ENCODE measurements at regions not wholly inside any gene's neighbourhood (a gene's known extent, or its start where the extent isn't known, plus 50 kb on each side); places are given as distances from the start of the nearest gene placed in this dataset.

DNA sequence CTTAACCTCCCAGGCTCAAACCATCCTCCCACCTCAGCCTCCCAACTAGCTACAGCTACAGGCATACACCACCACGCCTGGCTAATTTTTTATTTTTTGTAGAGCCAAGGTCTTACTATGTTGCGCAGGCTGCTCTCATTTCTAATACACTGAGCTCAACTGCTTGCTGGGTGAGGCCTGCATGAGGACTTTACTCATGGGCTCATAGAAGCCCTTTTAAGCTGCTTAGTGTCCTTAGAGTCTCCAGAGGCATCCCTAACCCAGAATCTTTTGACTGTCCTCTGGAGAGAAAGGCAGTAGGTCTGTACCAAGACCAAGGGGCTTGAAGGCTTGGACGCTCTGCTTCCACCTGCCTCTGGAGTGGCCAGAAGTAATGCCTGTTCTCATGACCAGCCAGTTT lies 141.6 kb downstream of the TM9SF2 start:
- no peak for DNase-seq (ENCODE audit: low read depth)

DNA sequence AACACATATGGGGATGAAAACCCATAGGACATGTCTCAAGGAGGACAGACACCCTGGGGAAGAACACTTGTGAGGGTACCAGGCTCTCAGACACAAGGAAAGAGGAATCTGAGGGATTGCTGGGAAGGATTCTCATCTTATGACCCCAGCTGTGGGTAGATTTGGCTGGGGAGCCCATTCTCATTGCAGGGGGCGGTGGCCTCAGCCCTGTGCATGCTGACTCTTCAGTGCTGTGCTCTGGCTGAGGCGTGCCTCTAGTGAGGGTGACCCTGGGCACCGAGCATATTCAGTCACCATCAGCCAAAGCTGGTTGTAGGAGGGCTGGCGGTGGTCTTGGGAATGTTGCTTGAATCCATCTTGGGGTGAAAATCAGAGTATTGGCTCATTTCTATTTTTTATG lies 140.7 kb downstream of the TM9SF2 start:
- DNase-seq (ENCODE audit: low read depth) = no peak

DNA sequence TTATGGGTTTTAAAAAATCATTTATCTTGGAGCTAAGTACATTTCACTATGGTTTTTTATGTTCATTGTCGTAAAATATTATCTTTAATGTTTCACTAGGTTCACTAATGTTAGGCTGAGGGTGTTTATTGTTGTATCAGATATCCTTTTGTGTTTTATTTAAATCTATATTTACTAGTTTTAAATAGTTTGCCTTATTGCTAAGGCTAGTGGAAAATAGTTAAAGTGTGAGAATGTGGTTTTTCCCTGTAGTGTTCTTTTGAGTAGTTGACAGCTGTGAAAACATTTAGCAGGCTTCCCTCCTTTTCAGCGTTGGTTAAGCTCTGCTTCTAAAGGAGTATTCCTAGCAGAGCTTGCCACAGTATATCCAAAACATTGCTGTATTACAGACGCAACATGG lies 139.0 kb downstream of the TM9SF2 start:
- DNase-seq (ENCODE audit: low read depth) = no peak

DNA sequence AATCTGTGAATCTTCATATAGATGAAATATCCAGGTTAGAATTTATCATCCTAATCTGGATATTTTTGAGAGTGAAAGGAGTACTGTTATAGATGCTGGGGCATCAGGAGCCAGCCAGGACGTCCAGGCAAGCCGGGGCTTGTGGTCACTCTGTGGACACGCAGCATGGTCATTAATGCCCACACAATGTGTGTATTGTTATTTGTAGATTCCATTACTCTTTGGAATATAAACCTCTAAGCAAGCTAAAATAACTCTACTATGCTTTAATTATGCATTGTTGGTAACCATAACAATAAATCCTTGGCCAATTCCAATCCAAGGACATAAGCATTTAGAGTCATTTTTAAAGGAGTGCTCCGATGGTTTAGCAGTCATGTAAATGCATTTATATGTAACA lies 137.9 kb downstream of the TM9SF2 start:
- no peak for DNase-seq (ENCODE audit: low read depth)

DNA sequence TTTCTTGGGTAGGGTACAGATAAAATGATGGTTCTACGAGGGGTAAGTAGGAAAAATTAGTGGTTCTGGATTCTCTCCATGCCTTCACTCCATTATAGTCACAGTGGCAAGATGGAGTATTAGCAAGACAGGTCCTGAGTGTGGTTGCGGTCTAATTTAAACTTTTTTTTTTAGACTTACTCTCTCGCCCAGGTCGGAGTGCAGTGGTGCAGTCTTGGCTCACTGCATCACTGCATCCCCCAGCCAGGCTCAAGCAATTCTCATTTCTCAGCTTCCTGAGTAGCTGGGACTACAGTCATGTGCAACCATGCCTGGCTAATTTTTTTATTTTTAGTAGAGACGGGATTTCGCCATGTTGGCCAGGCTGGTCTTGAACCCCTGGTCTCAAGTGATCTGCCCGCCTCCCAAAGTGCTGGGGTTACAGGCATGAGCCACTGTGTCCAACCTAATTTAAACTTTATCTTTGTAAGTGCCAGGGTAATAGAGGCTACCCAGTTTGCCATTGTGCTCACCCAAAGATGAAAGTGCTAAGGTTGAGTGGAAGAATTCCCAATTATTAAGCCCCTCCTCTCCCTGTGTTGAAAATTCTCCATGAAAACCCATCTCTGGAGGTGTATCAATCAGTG lies 135.6 kb downstream of the TM9SF2 start:
- DNase-seq (ENCODE audit: low read depth) = no peak

DNA sequence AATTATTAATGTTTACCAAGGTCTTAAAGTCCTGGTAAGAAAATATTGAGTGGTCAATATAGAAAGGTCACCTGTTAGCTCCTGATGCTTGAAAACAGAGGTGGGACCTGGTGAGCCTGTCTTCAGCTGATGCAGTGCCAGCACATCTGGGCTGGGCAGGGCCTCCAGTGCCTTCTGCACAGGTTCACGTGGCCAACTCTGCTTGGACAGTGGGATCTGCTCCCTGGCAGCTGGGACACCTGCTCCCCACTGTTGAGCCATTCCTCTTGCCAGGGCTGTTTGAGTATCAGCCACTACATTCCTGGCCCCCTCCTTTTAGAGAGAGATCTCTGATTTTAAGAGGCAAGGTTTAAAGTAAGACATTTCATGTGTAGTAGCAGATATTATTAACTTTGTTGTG lies 135.0 kb downstream of the TM9SF2 start:
- no peak for DNase-seq (ENCODE audit: low read depth)

DNA sequence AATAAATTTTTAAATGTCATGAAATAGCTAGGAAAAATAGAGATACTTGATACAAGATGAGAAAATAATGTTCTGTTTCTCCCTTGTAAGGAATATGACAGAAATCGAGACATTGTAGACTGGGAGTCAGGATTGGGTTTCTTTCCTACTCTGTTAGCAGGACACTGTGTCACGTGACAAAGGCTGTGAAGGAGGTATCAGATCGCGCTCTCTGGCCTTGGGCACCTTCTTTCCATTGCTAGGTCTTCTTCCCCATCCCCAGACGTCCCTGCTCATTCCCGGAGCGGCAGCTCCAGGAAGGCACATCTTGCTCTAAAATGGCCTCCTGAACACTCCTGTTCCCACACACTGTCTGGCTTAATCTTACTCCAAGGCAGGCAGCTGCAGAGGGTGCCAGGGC lies 133.4 kb downstream of the TM9SF2 start:
- no peak for DNase-seq (ENCODE audit: low read depth)

DNA sequence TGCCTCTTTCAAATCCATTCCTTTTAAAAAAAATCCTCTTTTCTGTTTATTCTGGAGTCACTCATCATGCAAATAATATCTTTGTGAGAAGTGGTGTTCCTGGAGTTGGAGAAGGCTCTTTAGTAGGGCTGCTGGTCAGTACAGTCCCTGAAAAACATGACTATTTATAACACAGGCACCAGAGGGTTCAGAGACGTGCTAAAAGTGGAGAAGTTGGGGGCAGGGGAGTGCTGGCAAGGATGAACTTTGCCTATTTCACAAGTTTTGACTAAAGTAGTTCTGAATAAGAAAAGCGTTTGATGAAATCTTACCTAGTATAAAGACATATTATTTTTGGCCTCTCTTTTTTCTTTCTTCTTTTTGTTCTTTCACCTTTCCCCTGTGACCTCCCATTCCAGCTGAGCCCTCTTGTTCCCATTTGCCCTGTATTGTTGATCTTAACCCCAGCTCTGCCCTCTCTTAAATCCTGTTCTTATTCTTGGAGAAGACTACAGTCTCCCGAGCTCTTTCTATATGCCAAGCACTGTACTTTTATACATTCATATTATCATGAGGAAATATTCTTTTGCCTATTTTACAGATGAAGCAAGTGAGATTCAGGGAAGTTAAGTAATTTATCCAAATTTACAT lies 129.1 kb downstream of the TM9SF2 start:
- no peak for DNase-seq (ENCODE audit: low read depth)

DNA sequence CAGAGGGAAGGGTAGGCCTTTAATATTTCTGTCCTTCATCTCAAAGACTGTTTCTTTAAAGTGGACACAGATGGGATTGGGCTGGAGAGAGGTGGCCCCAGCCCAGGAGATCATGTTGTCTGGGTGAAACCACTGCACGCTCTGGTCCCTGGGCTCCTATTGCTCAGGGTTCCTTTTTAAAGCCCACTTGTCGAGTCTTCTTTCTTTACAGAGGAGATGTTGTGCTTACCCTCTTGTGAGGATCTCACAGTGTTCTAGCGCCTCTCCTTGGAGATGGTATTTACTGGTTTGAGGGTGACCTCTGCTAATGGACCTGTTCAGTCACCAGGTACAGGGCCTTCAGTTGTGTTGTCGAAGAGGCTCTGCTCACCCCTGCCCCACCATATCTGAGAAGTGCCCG lies 128.4 kb downstream of the TM9SF2 start:
- DNase-seq (ENCODE audit: low read depth) = no peak

DNA sequence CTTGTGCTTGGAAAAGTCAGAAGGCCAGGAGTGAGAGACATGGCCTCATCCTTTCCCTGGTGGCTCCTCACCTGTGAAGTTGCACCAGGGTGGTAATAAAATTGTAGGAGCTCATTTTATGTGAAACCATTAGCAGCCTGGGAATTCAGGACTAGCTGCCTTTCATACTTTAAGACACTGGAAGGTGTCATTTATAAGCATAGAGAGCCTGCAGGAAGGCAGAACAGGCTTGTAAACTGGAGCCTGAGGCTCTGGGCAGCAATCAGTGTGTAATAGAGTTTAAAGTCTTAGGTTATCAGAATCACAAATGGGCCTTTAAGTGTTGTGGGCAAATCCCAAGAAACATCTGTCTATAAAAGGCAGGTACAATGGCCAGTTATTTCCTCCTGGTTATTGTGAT lies 127.2 kb downstream of the TM9SF2 start:
- DNase-seq (ENCODE audit: low read depth) = no peak

DNA sequence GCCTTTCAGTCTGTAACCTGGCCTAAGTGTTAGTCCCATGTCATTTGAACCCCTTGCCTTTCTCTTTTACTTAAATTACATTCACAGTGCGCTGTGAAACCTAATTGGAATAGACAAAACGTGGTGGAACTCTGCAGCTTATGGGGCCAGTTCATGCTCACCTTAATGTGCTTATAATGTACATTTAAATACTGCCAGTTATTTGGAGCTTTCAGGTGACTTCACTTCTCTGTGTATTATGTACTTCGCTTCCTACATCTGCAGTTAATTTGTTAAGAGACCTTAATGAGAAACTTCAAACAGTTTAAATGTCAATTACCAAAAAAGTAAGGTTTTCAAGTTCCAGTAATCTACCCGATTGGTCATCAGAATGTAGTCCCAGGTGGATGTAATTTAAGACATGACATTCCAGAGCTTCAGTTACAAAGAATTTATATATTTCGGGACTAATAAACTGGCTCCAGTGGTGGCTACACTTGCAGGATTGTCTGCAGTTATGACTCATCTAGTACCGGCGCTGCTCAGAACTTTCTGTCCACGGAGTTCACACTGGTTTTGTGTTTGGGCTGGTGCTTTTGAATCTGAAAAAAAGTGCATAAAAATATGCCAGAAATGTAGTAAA lies 125.3 kb downstream of the TM9SF2 start:
- peak; percentile 63 for DNase-seq (ENCODE audit: low read depth)

DNA sequence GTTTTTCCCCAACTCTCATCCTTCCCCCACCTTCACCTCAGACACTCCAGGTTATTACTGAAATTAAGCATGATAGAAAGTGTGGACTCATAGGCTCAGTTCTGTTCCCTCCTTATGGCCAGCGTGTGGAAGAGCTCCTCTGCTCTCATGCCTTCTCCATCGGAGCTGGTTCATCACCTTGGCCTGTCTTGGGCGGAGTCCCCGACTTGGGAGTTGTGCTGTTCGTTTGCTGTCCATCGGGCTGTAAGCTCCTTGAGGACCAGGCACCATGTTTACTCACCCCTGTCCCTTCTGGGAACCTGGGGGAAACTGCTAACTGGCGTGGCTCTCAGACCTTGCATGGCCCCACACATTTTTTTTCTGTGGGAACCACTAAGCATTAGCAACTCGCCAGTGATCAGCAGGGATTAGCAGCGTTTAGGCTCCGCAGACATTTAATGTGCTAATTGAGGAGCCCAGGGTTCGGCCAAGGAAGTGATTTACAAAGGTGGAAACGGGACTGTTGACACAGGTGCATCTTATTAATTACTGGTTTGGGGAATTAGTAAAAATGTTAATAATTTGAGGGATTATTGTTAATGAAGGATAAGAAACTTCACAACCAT lies 123.8 kb downstream of the TM9SF2 start:
- DNase-seq (ENCODE audit: low read depth) = no peak

DNA sequence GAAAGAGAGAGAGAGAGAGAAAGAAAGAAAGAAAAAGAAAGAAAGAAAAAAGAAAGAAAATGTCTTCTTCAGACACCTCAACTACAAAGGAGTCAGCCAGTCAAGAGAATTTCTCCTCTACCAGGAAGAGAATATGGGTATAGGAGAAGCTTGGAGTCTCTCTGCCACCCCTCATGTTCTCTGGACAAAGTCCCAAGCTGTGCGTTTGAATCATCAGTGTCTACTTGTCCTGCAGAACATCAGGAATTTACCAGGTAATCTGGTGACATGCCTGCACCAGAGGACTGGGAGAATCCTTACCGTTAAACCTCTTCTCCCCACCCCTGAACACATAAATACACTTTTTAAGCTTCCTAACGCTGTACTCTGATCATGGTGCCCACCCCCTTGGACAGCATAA lies 119.5 kb downstream of the TM9SF2 start:
- DNase-seq (ENCODE audit: low read depth) = no peak

DNA sequence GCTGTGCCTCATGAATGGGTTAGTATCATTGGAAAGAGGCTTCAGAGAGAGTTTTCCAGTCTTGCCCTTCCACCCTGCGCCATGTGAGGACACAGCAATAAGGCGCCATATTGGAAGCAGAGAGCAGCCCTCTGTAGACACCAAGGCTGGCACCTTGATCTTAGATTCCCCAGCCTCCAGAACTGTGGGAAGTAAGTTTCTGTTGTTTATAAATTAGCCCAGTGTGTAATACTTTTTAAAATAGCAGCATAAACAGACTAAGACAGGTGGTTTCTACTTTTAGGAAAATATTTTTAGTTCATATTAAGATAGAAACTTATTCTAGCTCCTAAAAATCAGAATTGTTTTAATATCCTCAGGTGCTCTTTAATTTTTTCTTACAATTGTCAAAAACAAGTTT lies 117.9 kb downstream of the TM9SF2 start:
- no peak for DNase-seq (ENCODE audit: low read depth)

DNA sequence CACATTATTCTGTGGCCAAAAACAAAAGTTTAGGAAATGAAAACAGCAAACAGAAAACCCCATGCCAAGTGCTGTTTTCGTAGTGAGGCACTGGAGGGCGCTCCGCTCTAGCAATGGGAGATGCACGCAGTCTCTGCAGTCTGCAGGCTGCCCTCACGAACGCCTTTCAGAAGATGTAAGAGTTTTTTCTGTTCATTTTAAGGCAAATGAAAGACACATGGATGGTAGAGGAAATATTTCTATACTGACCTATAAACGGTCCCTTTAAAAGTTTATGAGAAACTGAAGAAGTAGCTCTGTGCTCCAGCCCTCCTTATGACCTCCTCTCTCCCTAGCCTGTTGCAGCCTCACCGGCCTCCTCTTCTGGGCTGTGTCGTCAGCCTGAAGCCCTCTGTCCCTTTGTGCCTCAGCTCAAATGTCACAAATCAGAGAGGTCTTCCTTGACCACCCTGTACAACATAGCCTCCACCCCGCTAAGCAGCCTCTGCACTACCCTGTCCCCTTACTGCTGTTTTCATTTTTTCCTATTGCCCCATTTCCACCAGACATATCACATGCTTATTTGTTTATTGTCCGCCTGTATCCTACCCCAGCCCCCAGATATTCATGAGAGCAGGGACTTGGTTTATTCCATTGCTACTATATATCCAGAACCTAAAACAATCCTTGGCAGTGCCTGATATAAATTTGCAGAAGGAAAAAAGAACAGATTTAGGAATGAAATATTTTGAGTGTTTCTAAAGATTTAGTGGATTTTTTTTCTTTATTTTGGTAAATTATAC lies 116.4 kb downstream of the TM9SF2 start:
- DNase-seq (ENCODE audit: low read depth) = peak; percentile 65

DNA sequence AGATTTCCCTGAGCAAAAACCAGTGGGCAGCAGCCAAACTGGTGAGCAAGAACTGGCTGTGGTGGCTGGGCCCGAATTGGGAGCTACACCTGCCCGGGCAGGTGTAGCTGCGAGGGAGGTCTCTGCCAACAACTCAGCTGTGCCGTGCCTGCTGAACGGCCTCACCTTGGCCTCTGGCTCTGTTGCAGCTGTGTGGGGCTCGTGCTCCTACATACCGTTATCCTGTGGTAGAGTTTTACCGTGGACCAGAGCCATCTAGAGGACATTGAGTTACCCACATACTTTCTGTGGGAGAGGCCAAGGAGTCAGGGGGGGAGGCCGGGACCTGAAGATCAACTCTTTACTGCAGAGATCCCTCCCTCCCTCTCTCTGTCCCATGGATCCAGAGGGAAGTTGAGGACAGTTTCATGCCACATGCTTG lies 113.2 kb downstream of the TM9SF2 start:
- DNase-seq (ENCODE audit: low read depth) = peak; percentile 36

Data from ELR (cell line).